ENCODE measurements at regions not wholly inside any gene's neighbourhood (a gene's known extent, or its start where the extent isn't known, plus 50 kb on each side); places are given as distances from the start of the nearest gene placed in this dataset.

DNA sequence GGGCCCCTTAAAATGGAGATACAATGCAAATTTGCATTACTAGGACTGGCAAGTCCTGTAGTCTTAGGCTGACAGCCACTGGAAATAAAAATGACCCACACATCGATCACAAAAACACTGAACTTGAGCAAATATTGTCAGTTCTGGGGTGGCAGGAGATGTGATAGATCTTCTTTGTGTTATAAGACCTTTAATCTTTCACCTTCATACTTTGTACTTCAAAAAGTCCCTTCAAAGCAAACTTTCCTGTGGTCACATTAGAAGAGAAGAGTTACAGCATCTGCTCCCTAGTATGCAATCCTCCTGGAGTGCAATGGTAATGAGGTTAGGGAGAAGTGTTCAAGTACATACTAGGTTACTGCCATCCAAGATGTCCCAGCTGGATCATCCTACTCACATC, 149.4 kb upstream of the KCNMB2 start:
- peaks cover 9% of the 10 kb centered on the region for H3K4me1 ChIP-seq (ENCODE audit: low read depth)
- H3K4me3 ChIP-seq: no peak overlapping the region
- TF ChIP-seq, protein P1, sequence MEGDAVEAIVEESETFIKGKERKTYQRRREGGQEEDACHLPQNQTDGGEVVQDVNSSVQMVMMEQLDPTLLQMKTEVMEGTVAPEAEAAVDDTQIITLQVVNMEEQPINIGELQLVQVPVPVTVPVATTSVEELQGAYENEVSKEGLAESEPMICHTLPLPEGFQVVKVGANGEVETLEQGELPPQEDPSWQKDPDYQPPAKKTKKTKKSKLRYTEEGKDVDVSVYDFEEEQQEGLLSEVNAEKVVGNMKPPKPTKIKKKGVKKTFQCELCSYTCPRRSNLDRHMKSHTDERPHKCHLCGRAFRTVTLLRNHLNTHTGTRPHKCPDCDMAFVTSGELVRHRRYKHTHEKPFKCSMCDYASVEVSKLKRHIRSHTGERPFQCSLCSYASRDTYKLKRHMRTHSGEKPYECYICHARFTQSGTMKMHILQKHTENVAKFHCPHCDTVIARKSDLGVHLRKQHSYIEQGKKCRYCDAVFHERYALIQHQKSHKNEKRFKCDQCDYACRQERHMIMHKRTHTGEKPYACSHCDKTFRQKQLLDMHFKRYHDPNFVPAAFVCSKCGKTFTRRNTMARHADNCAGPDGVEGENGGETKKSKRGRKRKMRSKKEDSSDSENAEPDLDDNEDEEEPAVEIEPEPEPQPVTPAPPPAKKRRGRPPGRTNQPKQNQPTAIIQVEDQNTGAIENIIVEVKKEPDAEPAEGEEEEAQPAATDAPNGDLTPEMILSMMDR (IDR thresholded peaks at IDR 0.05; ENCODE audit: low read depth, low read length): no peak
- DNase-seq (ENCODE audit: low read depth in 1 of 2, low spot score in 1 of 2): no peak
- H3K27ac ChIP-seq: no peak overlapping the region
- no peaks in the 10 kb centered on the region for H3K9me3 ChIP-seq (ENCODE audit: low read depth)
- no peaks in the 10 kb centered on the region for H3K36me3 ChIP-seq
- no peaks in the 10 kb centered on the region for H3K27me3 ChIP-seq

DNA sequence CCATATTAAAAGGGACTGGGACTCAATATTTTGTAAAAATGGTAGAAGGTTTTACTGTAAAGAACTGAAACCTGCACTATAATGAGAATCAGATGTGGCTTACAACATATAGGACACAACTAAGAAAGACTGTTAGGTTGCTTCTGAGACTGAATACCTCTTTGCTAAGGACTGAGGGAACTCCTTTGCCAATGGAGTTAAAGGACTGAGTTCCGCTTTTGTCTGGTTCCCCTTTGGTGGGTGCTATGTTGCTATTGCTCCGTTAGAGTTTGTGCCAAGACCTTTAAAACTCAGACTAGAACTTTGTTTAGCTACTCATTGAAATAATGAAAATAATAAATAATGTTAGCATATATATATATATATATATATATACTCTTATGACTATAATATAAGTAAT, 147.8 kb upstream of the KCNMB2 start:
- Histone ChIP-seq H3K36me3 (no peaks in the 10 kb centered on the region), H3K27me3 (no peaks in the 10 kb centered on the region), H3K4me1 (ENCODE audit: low read depth) (peaks cover 6% of the 10 kb centered on the region), H3K4me3 (no peak overlapping the region), H3K9me3 (ENCODE audit: low read depth) (no peaks in the 10 kb centered on the region), H3K27ac (no peak overlapping the region)
- DNase-seq (ENCODE audit: low read depth in 1 of 2, low spot score in 1 of 2): no peak
- TF ChIP-seq, protein P1 (IDR thresholded peaks at IDR 0.05; ENCODE audit: low read depth, low read length): no peak

DNA sequence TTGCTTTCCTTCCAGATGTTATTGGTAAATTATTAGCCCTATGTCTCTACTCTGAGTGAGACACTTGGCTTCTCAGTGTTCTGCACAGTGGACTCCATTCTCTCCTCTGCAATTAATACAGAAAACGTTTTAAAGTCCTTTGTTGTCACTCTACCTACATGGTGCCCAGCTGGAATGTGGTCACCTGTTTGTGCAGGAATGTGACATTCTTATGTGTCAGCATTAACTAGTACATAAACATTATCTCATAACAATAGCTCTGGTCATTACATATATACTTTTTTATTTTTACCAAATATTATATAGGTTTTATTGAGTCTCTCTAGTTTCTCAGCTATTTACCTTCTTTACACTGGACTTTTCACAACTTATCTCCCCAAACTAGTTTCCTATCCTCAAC, 147.0 kb upstream of the KCNMB2 start:
- Histone ChIP-seq H3K27me3 (no peaks in the 10 kb centered on the region), H3K4me1 (ENCODE audit: low read depth) (peaks cover 6% of the 10 kb centered on the region), H3K27ac (no peak overlapping the region), H3K4me3 (no peak overlapping the region), H3K9me3 (ENCODE audit: low read depth) (no peaks in the 10 kb centered on the region), H3K36me3 (no peaks in the 10 kb centered on the region)
- no peak for DNase-seq (ENCODE audit: low read depth in 1 of 2, low spot score in 1 of 2)
- TF ChIP-seq, protein P1 (IDR thresholded peaks at IDR 0.05; ENCODE audit: low read depth, low read length): no peak

DNA sequence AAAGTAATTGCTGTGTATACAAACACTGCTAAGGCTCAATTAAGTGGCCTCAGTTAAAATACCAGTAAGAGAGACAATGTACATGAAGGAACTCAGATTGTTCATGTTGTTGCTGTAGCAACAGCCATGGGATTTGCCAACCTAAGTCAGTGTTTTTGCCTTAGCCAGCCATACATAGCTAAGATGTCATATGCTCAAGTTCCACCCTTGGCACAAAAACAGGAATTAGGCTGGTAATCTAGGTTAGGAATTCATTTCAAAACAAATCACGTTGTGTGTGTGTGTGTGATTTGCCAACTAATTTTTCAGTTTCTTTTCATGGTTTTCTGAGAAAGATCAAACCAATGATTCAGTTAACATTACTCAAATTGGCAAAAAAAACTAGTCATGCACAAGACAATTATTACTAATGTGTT, 143.7 kb upstream of the KCNMB2 start:
- Histone ChIP-seq H3K9me3 (ENCODE audit: low read depth) (no peaks in the 10 kb centered on the region), H3K27ac (no peak overlapping the region), H3K4me3 (no peak overlapping the region), H3K4me1 (ENCODE audit: low read depth) (no peaks in the 10 kb centered on the region), H3K36me3 (no peaks in the 10 kb centered on the region), H3K27me3 (no peaks in the 10 kb centered on the region)
- TF ChIP-seq, protein P1 (IDR thresholded peaks at IDR 0.05; ENCODE audit: low read depth, low read length): no peak
- peak in 1 of 2 donors; percentile 87 for DNase-seq (ENCODE audit: low read depth in 1 of 2, low spot score in 1 of 2)

DNA sequence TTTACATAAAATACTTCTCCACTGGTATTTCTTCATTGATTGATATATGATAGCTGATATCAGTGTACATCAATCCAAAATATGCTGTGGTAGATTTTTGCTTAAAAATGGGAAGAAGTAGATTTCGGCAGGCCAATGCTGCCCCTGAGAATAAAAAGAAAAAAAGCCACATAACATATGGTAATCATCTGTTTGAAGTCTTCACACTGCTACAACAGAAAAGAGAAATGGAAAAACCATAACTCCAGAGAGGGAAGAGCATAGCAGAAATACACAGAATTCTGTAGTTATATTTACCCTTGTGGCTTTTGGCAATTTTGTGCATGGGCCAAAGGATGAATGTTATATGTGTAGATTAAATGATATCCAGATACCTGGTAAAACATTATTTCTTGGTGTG, 143.1 kb upstream of the KCNMB2 start:
- no peaks in the 10 kb centered on the region for H3K4me1 ChIP-seq (ENCODE audit: low read depth)
- no peak overlapping the region for H3K27ac ChIP-seq

More for the DNA sequence above, 143.1 kb upstream of the KCNMB2 start:
- Histone ChIP-seq H3K4me3 (no peak overlapping the region), H3K27me3 (no peaks in the 10 kb centered on the region), H3K36me3 (no peaks in the 10 kb centered on the region), H3K9me3 (ENCODE audit: low read depth) (no peaks in the 10 kb centered on the region)
- TF ChIP-seq, protein P1 (IDR thresholded peaks at IDR 0.05; ENCODE audit: low read depth, low read length): no peak
- no peak for DNase-seq (ENCODE audit: low read depth in 1 of 2, low spot score in 1 of 2)
